ENCODE measurements at regions not wholly inside any gene's neighbourhood (a gene's known extent, or its start where the extent isn't known, plus 50 kb on each side); places are given as distances from the start of the nearest gene placed in this dataset.

GRCh38 chrX:69362856-69363255 is 141.3 kb upstream of the NALF2 start:
- TF ChIP-seq, protein P1, sequence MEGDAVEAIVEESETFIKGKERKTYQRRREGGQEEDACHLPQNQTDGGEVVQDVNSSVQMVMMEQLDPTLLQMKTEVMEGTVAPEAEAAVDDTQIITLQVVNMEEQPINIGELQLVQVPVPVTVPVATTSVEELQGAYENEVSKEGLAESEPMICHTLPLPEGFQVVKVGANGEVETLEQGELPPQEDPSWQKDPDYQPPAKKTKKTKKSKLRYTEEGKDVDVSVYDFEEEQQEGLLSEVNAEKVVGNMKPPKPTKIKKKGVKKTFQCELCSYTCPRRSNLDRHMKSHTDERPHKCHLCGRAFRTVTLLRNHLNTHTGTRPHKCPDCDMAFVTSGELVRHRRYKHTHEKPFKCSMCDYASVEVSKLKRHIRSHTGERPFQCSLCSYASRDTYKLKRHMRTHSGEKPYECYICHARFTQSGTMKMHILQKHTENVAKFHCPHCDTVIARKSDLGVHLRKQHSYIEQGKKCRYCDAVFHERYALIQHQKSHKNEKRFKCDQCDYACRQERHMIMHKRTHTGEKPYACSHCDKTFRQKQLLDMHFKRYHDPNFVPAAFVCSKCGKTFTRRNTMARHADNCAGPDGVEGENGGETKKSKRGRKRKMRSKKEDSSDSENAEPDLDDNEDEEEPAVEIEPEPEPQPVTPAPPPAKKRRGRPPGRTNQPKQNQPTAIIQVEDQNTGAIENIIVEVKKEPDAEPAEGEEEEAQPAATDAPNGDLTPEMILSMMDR (conservative IDR thresholded peaks at IDR 0.05), result no peak
- peaks cover 9% of the 10 kb centered on the region for H3K4me1 Mint-ChIP-seq (ENCODE audit: unreplicated experiment)
- no peaks in the 10 kb centered on the region for H3K9me3 Mint-ChIP-seq
- no peak overlapping the region for H3K4me3 Mint-ChIP-seq
- no peak for DNase-seq (ENCODE audit: extremely low spot score, unreplicated experiment)
- no peak overlapping the region for H3K27ac Mint-ChIP-seq
- no peaks in the 10 kb centered on the region for H3K36me3 Mint-ChIP-seq
- H3K27me3 Mint-ChIP-seq, result no peaks in the 10 kb centered on the region

- DNase-seq (ENCODE audit: extremely low spot score, unreplicated experiment), result no peak
- Mint-ChIP-seq H3K4me3 (no peak overlapping the region), H3K4me1 (ENCODE audit: unreplicated experiment) (peaks cover 9% of the 10 kb centered on the region), H3K9me3 (no peaks in the 10 kb centered on the region), H3K27ac (no peak overlapping the region), H3K36me3 (no peaks in the 10 kb centered on the region), H3K27me3 (no peaks in the 10 kb centered on the region)
- TF ChIP-seq, protein P1 (conservative IDR thresholded peaks at IDR 0.05), result no peak
These were observed 141.8 kb upstream of the NALF2 start for GRCh38 chrX:69362354-69362753.

DNA sequence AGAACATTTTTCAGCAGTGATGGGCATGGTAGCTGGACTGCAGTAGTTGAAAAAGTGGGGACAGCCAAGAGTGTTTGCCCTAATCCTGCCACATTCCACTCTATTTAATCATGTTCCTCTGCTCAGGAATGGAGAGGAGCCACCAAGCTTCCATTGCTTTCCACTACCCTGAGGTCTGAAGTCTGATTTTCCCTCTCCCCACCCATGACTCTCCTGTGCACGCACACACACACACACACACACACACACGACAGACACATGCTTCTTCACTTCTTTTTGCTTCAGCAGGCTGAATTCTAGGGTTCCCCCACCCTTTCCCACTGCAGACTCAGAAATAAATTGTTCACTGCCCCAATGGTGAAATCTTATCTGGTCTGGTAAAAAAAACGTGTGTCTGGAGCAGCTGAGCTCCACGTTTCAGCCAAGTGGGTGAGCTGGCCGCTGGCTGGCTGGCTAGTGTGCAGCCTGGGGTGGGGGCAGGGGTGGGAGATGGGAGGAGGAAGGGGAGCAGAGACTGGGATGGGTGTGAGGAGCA is 142.7 kb upstream of the NALF2 start:
- no peak for DNase-seq (ENCODE audit: extremely low spot score, unreplicated experiment)
- Mint-ChIP-seq H3K27me3 (no peaks in the 10 kb centered on the region), H3K27ac (no peak overlapping the region), H3K4me3 (no peak overlapping the region), H3K36me3 (no peaks in the 10 kb centered on the region), H3K4me1 (ENCODE audit: unreplicated experiment) (peaks cover 9% of the 10 kb centered on the region), H3K9me3 (no peaks in the 10 kb centered on the region)
- TF ChIP-seq, protein P1 (conservative IDR thresholded peaks at IDR 0.05), result no peak

DNA sequence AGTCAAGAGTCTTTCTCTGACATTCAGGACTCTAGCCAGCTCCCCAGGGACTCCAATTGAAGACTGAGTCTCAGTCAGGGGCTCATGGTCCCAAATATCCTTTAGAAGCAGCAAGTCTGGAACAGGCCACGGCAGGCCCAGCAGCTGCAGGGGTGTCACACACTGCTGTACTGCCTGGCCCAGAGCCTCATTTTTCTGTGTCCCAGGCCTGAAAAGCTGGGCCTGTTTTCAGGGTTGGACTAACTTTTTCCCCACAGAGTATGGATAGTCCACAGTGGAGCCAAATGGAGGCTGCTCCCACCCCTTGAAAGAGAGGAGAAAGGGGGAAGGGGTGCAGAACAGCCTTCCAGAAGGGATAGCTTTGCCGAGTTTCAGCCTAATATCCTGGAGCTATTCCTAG is 146.8 kb upstream of the NALF2 start:
- Mint-ChIP-seq H3K27ac (no peak overlapping the region), H3K4me3 (no peak overlapping the region), H3K36me3 (no peaks in the 10 kb centered on the region), H3K9me3 (peaks cover 5% of the 10 kb centered on the region), H3K4me1 (ENCODE audit: unreplicated experiment) (no peaks in the 10 kb centered on the region), H3K27me3 (no peaks in the 10 kb centered on the region)
- TF ChIP-seq, protein P1 (conservative IDR thresholded peaks at IDR 0.05), result no peak
- DNase-seq (ENCODE audit: extremely low spot score, unreplicated experiment), result no peak

DNA sequence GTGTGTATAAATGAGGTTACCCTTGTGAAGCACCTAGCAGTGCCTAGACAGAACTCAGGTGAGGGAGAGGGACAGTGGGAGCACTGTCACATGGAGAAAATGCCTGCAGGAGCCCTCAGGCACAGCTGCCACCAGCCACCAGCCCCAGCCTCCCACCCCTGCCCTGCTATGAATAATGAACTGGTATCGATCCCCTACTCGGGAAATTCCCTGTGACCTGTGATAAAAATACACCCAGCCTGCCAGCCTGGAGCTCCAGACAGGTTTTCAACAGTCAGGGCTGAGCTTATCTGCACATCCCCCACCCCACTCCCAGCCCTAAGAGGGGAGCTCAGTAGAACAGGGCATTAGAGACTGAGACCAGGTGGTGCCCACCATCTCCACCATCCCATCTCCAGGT is 159.6 kb upstream of the PJA1 start:
- H3K4me1 Mint-ChIP-seq (ENCODE audit: unreplicated experiment), result peaks cover 3% of the 10 kb centered on the region
- H3K9me3 Mint-ChIP-seq, result no peaks in the 10 kb centered on the region
- H3K27ac Mint-ChIP-seq, result no peak overlapping the region
- H3K27me3 Mint-ChIP-seq, result no peaks in the 10 kb centered on the region
- DNase-seq (ENCODE audit: extremely low spot score, unreplicated experiment), result peak; percentile 39
- H3K4me3 Mint-ChIP-seq, result no peak overlapping the region
- no peaks in the 10 kb centered on the region for H3K36me3 Mint-ChIP-seq
- TF ChIP-seq, protein P1 (conservative IDR thresholded peaks at IDR 0.05), result no peak
